ENCODE measurements at regions not wholly inside any gene's neighbourhood (a gene's known extent, or its start where the extent isn't known, plus 50 kb on each side); places are given as distances from the start of the nearest gene placed in this dataset.

DNA sequence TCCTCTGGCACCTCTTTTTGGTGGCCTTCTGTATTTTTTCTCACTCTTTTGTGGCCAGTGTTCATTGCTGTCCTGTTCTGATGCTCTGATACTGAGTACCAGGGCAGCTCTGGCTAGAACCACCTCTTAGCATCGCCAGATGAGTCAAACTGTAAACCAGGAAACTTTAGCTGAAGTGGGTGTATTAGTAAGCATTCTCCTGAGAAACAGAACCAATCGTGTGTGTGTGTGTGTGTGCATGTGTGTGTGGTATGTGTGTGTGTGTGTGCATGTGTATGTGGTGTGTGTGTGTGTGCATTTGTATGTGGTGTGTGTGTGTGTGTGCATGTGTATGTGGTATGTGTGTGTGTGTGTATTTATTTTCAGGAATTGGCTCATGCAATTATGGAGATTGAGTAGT lies 166.3 kb upstream of the SKOR2 start:
- Histone ChIP-seq H3K4me3 (ENCODE audit: low read length) (no peak overlapping the region), H3K27ac (ENCODE audit: low read length) (no peak overlapping the region), H3K4me2 (ENCODE audit: low read depth, low read length) (no peak overlapping the region), H3K36me3 (replicated peaks; ENCODE audit: insufficient read depth, low read length) (no peaks in the 10 kb centered on the region), H4K20me1 (ENCODE audit: insufficient read depth, low read length) (no peaks in the 10 kb centered on the region), H3K4me1 (ENCODE audit: low read length) (no peaks in the 10 kb centered on the region), H2AFZ (ENCODE audit: low read length) (no peak overlapping the region), H3F3A (ENCODE audit: insufficient read depth, low read length) (no peaks in the 10 kb centered on the region), H3K79me2 (ENCODE audit: low read length) (no peaks in the 10 kb centered on the region), H3K9me3 (replicated peaks; ENCODE audit: insufficient read depth, low read length) (no peaks in the 10 kb centered on the region), H3K9ac (ENCODE audit: low read length) (no peak overlapping the region), H3K9me2 (replicated peaks; ENCODE audit: insufficient read depth, low read length) (no peaks in the 10 kb centered on the region), H3K27me3 (replicated peaks; ENCODE audit: insufficient read depth, low read length) (no peaks in the 10 kb centered on the region)
- TF ChIP-seq EZH2 (optimal IDR thresholded peaks at IDR 0.05; ENCODE audit: low read depth, low read length), result no peak
- TF ChIP-seq, protein P1, sequence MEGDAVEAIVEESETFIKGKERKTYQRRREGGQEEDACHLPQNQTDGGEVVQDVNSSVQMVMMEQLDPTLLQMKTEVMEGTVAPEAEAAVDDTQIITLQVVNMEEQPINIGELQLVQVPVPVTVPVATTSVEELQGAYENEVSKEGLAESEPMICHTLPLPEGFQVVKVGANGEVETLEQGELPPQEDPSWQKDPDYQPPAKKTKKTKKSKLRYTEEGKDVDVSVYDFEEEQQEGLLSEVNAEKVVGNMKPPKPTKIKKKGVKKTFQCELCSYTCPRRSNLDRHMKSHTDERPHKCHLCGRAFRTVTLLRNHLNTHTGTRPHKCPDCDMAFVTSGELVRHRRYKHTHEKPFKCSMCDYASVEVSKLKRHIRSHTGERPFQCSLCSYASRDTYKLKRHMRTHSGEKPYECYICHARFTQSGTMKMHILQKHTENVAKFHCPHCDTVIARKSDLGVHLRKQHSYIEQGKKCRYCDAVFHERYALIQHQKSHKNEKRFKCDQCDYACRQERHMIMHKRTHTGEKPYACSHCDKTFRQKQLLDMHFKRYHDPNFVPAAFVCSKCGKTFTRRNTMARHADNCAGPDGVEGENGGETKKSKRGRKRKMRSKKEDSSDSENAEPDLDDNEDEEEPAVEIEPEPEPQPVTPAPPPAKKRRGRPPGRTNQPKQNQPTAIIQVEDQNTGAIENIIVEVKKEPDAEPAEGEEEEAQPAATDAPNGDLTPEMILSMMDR (IDR thresholded peaks at IDR 0.05; ENCODE audit: low read length), result no peak
- no peak for DNase-seq

DNA sequence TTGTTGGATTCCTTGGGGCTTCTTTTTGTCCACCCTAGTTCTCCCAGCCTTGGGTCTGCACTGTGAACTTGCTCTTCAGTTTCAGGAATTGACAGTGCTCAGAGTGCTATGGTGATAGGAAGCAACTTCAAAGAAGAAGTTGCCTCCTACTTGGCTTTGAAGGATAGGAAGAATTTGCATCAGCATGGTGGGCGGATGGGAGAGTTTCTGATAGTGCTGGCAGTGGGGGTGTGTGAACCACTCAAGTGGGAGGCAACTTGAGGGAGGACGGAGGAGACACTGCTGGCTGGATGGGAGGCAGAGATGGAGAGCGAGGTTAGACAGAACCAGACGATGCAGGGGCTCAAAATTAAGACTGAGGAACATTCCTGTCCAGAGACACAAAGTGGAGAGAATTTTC lies 164.4 kb upstream of the SKOR2 start:
- Histone ChIP-seq H3K9ac (ENCODE audit: low read length) (no peak overlapping the region), H3K27me3 (replicated peaks; ENCODE audit: insufficient read depth, low read length) (no peaks in the 10 kb centered on the region), H3K79me2 (ENCODE audit: low read length) (no peaks in the 10 kb centered on the region), H3K9me3 (replicated peaks; ENCODE audit: insufficient read depth, low read length) (no peaks in the 10 kb centered on the region), H3K27ac (ENCODE audit: low read length) (no peak overlapping the region), H4K20me1 (ENCODE audit: insufficient read depth, low read length) (no peaks in the 10 kb centered on the region), H3K4me2 (ENCODE audit: low read depth, low read length) (no peak overlapping the region), H3K36me3 (replicated peaks; ENCODE audit: insufficient read depth, low read length) (no peaks in the 10 kb centered on the region), H3K4me1 (ENCODE audit: low read length) (no peaks in the 10 kb centered on the region), H3K9me2 (replicated peaks; ENCODE audit: insufficient read depth, low read length) (no peaks in the 10 kb centered on the region), H3K4me3 (ENCODE audit: low read length) (no peak overlapping the region), H3F3A (ENCODE audit: insufficient read depth, low read length) (no peaks in the 10 kb centered on the region), H2AFZ (ENCODE audit: low read length) (no peak overlapping the region)
- no peak for DNase-seq
- TF ChIP-seq, protein P1 (IDR thresholded peaks at IDR 0.05; ENCODE audit: low read length), result no peak

DNA sequence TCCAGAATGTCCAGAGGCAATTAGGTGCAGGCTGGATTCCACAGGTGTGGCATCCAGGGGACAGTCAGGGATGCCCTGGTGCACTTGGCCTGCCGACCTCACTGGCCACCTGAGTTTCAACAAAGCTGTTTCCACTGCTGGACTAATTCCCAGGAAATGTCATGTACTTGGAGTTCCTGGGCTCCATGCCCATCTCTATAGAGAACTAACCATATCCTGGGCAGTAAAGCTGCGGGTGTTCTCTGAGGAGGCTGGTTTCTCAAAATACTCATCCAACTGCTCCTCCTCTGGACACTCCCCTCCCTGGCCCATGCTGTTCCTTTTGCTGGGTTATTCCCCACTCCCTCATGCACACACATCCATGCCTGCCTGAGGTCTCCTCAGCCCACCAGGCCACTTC lies 161.9 kb upstream of the SKOR2 start:
- no peaks in the 10 kb centered on the region for H3K9me3 ChIP-seq (replicated peaks; ENCODE audit: insufficient read depth, low read length)
- H3F3A ChIP-seq (ENCODE audit: insufficient read depth, low read length), result no peaks in the 10 kb centered on the region
- no peaks in the 10 kb centered on the region for H4K20me1 ChIP-seq (ENCODE audit: insufficient read depth, low read length)
- no peaks in the 10 kb centered on the region for H3K9me2 ChIP-seq (replicated peaks; ENCODE audit: insufficient read depth, low read length)
- TF ChIP-seq, protein P1 (IDR thresholded peaks at IDR 0.05; ENCODE audit: low read length), result no peak
- TF ChIP-seq EZH2 (optimal IDR thresholded peaks at IDR 0.05; ENCODE audit: low read depth, low read length) (no peak), EZH2phosphoT487 (IDR thresholded peaks at IDR 0.05; ENCODE audit: low read length) (no peak)
- no peaks in the 10 kb centered on the region for H3K36me3 ChIP-seq (replicated peaks; ENCODE audit: insufficient read depth, low read length)
- no peak for DNase-seq
- H3K4me2 ChIP-seq (ENCODE audit: low read depth, low read length), result no peak overlapping the region
- no peak overlapping the region for H3K27ac ChIP-seq (ENCODE audit: low read length)
- no peak overlapping the region for H2AFZ ChIP-seq (ENCODE audit: low read length)
- no peak overlapping the region for H3K4me3 ChIP-seq (ENCODE audit: low read length)
- no peaks in the 10 kb centered on the region for H3K4me1 ChIP-seq (ENCODE audit: low read length)
- no peaks in the 10 kb centered on the region for H3K27me3 ChIP-seq (replicated peaks; ENCODE audit: insufficient read depth, low read length)
- no peaks in the 10 kb centered on the region for H3K79me2 ChIP-seq (ENCODE audit: low read length)
- H3K9ac ChIP-seq (ENCODE audit: low read length), result no peak overlapping the region

DNA sequence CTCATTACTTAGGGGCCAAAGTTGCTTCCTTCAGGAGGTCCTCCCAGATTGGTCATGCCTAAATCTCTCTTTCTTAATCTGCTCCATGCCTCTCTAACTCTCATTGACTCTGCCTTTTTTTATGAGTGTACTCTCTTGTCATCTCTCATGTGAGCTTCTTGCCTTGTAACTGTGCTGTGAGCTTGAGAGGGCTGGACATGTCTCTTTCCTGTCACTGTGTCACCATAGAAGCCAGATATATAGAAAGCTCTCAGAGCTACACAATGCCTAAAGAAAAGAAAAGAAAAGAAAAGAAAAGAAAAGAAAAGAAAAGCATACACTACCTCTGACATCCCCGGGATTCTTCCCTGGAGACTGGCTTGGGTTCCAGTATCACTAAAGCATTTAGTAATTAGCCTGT lies 161.5 kb upstream of the SKOR2 start:
- Histone ChIP-seq H3K4me2 (ENCODE audit: low read depth, low read length) (no peak overlapping the region), H4K20me1 (ENCODE audit: insufficient read depth, low read length) (no peaks in the 10 kb centered on the region), H3K27ac (ENCODE audit: low read length) (no peak overlapping the region), H3K36me3 (replicated peaks; ENCODE audit: insufficient read depth, low read length) (no peaks in the 10 kb centered on the region), H3K4me3 (ENCODE audit: low read length) (no peak overlapping the region), H2AFZ (ENCODE audit: low read length) (no peak overlapping the region), H3K9me3 (replicated peaks; ENCODE audit: insufficient read depth, low read length) (no peaks in the 10 kb centered on the region), H3K27me3 (replicated peaks; ENCODE audit: insufficient read depth, low read length) (no peaks in the 10 kb centered on the region), H3K4me1 (ENCODE audit: low read length) (no peaks in the 10 kb centered on the region), H3F3A (ENCODE audit: insufficient read depth, low read length) (no peaks in the 10 kb centered on the region), H3K9ac (ENCODE audit: low read length) (no peak overlapping the region), H3K79me2 (ENCODE audit: low read length) (no peaks in the 10 kb centered on the region), H3K9me2 (replicated peaks; ENCODE audit: insufficient read depth, low read length) (no peaks in the 10 kb centered on the region)
- no peak for DNase-seq
- TF ChIP-seq EZH2phosphoT487 (IDR thresholded peaks at IDR 0.05; ENCODE audit: low read length), result no peak
- no peak for TF ChIP-seq EZH2 (optimal IDR thresholded peaks at IDR 0.05; ENCODE audit: low read depth, low read length)
- TF ChIP-seq, protein P1 (IDR thresholded peaks at IDR 0.05; ENCODE audit: low read length), result no peak

All from MM.1S (cell line).